CD4-positive, alpha-beta T cell (primary cell): ENCODE measurements at regions not wholly inside any gene's neighbourhood (a gene's known extent, or its start where the extent isn't known, plus 50 kb on each side); places are given as distances from the start of the nearest gene placed in this dataset.

Source experiments
- ATAC-seq: fragments of 200-7000 bp; cut with Tn5 transposase; one replicate; pipeline ENCODE4 v1.10.0; 2022; ENCODE audit warnings: mild to moderate bottlenecking; ENCODE audit not compliant: poor library complexity
- CTCF ChIA-PET: fragments of 350-600 bp; sonication (Branson Sonifier 250); formaldehyde crosslinking; loops from one replicate; lab custom pipeline; 2021; ENCODE audit warnings: antibody characterized with exemption, inconsistent platforms; lab: Charles Lee
- POLR2A ChIA-PET: fragments of 350-600 bp; sonication (Branson Sonifier 250); formaldehyde crosslinking; loops from one replicate; lab custom pipeline; 2021; ENCODE audit warnings: antibody characterized with exemption, inconsistent platforms; lab: Charles Lee
- DNase-seq, 14 experiments: peaks; one replicate each; pipeline ENCODE4 v3.0.0-alpha.2; 2013 to 2020; ENCODE audit warnings: mixed read lengths in 2 of 14
- H3K27ac ChIP-seq, 2 donors: one replicate each; pipeline versions ENCODE4 v1.5.1 to v1.7.0; 2013; ENCODE audit warnings: low read length in 2 of 2, low read depth in 1 of 2, mild to moderate bottlenecking in 1 of 2
- H3K27me3 ChIP-seq, 2 experiments: 1 replicate in 1 of 2; 2 replicates in 1 of 2; pipeline versions ENCODE4 v1.6.1 to v1.7.0; 2013; ENCODE audit warnings: low read length in 2 of 2, control low read depth in 1 of 2, mild to moderate bottlenecking in 1 of 2, moderate library complexity in 1 of 2; ENCODE audit not compliant: insufficient read depth in 2 of 2, control insufficient read depth in 1 of 2
- H3K36me3 ChIP-seq: one replicate; pipeline ENCODE4 v1.6.1; 2013; ENCODE audit warnings: low read length, control low read depth; ENCODE audit not compliant: insufficient read depth
- H3K4me1 ChIP-seq: one replicate; pipeline ENCODE4 v1.6.1; 2013; ENCODE audit warnings: low read length, control low read depth; ENCODE audit not compliant: insufficient read depth
- H3K4me3 ChIP-seq: one replicate; pipeline ENCODE4 v1.5.1; 2013; ENCODE audit warnings: mild to moderate bottlenecking, low read length, moderate library complexity
- H3K9me3 ChIP-seq, 2 experiments: 1 replicate in 1 of 2; 2 replicates in 1 of 2; pipeline versions ENCODE4 v1.6.1 to v1.7.0; 2013; ENCODE audit warnings: low read length in 2 of 2, mild to moderate bottlenecking in 2 of 2, control low read depth in 1 of 2, moderate library complexity in 1 of 2; ENCODE audit not compliant: control insufficient read depth in 1 of 2, insufficient read depth in 1 of 2
- H3K27ac Mint-ChIP-seq: one replicate; pipeline ENCODE4 v1.8.0; 2020; ENCODE audit warnings: mixed read lengths
- H3K27me3 Mint-ChIP-seq: one replicate; pipeline ENCODE4 v1.8.0; 2021; ENCODE audit warnings: mixed read lengths
- H3K36me3 Mint-ChIP-seq: one replicate; pipeline ENCODE4 v1.8.0; 2021; ENCODE audit warnings: low read depth, mixed read lengths
- H3K4me1 Mint-ChIP-seq: one replicate; pipeline ENCODE4 v1.8.0; 2021; ENCODE audit warnings: low read depth, mixed read lengths
- H3K4me3 Mint-ChIP-seq: one replicate; pipeline ENCODE4 v1.8.0; 2020; ENCODE audit warnings: mild to moderate bottlenecking, mixed read lengths
- H3K9me3 Mint-ChIP-seq: one replicate; pipeline ENCODE4 v1.8.0; 2020; ENCODE audit warnings: mixed read lengths
- CTCF ChIP-seq: fragments of 200-600 bp; IDR thresholded peaks from one replicate; pipeline ENCODE4 v1.8.0; 2022; ENCODE audit warnings: antibody characterized with exemption, mild to moderate bottlenecking
- intact Hi-C, 2 experiments: fragments of 100-400 bp; cut with DNase I in 1 of 2; cut with micrococcal nuclease in 1 of 2; formaldehyde crosslinking; loops; one replicate each; pipeline versions ENCODE4 v1.15.1 to v1.9.0; 2023 to 2025; cut with DNase I, micrococcal nuclease

GRCh38 chr21:18772404-18772803 is 368.8 kb upstream of the TMPRSS15 start:
- H3K27me3 Mint-ChIP-seq: no peaks in the 10 kb centered on the region
- Histone ChIP-seq H3K27ac (no peak overlapping the region), H3K4me3 (no peak overlapping the region), H3K9me3 (peaks cover 0 to 3% of the 10 kb centered on the region in 2 experiments), H3K36me3 (no peaks in the 10 kb centered on the region), H3K4me1 (no peaks in the 10 kb centered on the region), H3K27me3 (no peaks in the 10 kb centered on the region)
- CTCF ChIA-PET: no interaction called here
- H3K4me3 Mint-ChIP-seq: no peak overlapping the region
- ATAC-seq (no peak), DNase-seq (no peak)
- H3K27ac Mint-ChIP-seq: no peak overlapping the region
- no peaks in the 10 kb centered on the region for H3K36me3 Mint-ChIP-seq
- intact Hi-C loops: no loop called here
- no peaks in the 10 kb centered on the region for H3K4me1 Mint-ChIP-seq
- H3K9me3 Mint-ChIP-seq: peaks cover 5% of the 10 kb centered on the region
- POLR2A ChIA-PET: no interaction called here
- TF ChIP-seq CTCF: no peak

GRCh38 chr21:18772897-18773296 is 369.3 kb upstream of the TMPRSS15 start:
- CTCF ChIA-PET: no interaction called here
- peaks cover 8% of the 10 kb centered on the region for H3K9me3 Mint-ChIP-seq
- ATAC-seq (no peak), DNase-seq (no peak)
- Histone ChIP-seq H3K27ac (no peak overlapping the region), H3K4me3 (no peak overlapping the region), H3K27me3 (no peaks in the 10 kb centered on the region), H3K36me3 (no peaks in the 10 kb centered on the region), H3K4me1 (no peaks in the 10 kb centered on the region), H3K9me3 (peaks cover 0 to 3% of the 10 kb centered on the region in 2 experiments)
- no peak overlapping the region for H3K27ac Mint-ChIP-seq
- intact Hi-C loops: no loop called here
- no peaks in the 10 kb centered on the region for H3K4me1 Mint-ChIP-seq
- no peak overlapping the region for H3K4me3 Mint-ChIP-seq
- TF ChIP-seq CTCF: no peak
- no peaks in the 10 kb centered on the region for H3K27me3 Mint-ChIP-seq
- no peaks in the 10 kb centered on the region for H3K36me3 Mint-ChIP-seq
- POLR2A ChIA-PET: no interaction called here

- Mint-ChIP-seq H3K27ac (no peak overlapping the region), H3K4me1 (no peaks in the 10 kb centered on the region), H3K27me3 (no peaks in the 10 kb centered on the region), H3K4me3 (no peak overlapping the region), H3K9me3 (peaks cover 13% of the 10 kb centered on the region), H3K36me3 (no peaks in the 10 kb centered on the region)
- Histone ChIP-seq H3K36me3 (no peaks in the 10 kb centered on the region), H3K9me3 (peaks cover 0 to 8% of the 10 kb centered on the region in 2 experiments), H3K27me3 (no peaks in the 10 kb centered on the region), H3K4me1 (no peaks in the 10 kb centered on the region), H3K27ac (no peak overlapping the region), H3K4me3 (no peak overlapping the region)
- DNase-seq (no peak), ATAC-seq (no peak)
- TF ChIP-seq CTCF: no peak
- POLR2A ChIA-PET: no interaction called here
- intact Hi-C loops: no loop called here
- CTCF ChIA-PET: no interaction called here
Observed at GRCh38 chr21:18776936-18777335, 373.4 kb upstream of the TMPRSS15 start.
